SK-N-DZ (cell line): ENCODE measurements at regions not wholly inside any gene's neighbourhood (a gene's known extent, or its start where the extent isn't known, plus 50 kb on each side); places are given as distances from the start of the nearest gene placed in this dataset.
"Not testable (repeated sequence)": the region's sequence is repeated elsewhere in the genome, so short reads cannot be mapped to it uniquely, and the experiment has no call there.

Source experiments
- DNase-seq: peaks from one replicate; pipeline ENCODE4 v3.0.0-alpha.2; 2015; ENCODE audit warnings: low spot score

DNA sequence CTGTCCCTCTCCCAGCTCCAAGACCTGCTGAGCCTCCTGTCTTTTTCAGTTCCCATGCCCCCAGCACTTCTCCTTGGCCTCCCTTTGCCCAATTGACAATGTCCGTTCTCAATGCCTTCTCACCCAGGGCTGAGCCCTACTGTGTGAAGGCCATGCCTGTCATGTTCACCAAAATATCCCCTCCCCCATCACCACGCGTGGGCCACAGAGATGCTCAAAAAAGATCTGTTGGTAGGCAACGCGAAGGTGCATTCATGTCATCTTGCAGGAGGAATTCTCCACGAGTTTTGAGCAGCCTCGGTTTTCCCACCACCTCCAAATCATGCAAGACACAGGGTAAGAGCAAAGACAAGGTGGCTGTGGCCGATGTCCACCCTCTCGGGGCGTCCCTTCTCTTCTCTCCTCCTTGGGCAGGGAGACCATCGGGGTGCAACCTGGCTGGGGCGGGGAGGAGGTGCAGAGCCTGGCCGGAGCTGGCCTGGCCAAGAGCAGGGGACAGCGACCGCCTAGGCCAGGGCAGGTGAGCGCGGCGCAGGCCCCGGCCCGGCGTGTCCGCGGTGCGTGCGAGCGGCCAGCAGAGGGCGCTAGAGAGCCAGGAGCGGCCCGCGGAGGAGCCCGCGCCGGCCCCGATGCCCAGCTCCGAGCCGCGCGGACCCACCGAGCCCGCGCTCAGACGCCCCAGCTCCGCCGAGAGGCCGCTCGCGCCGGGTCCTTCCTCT is 56.3 kb upstream of the KRTAP5-11 start:
- peak; percentile 33 for DNase-seq

DNA sequence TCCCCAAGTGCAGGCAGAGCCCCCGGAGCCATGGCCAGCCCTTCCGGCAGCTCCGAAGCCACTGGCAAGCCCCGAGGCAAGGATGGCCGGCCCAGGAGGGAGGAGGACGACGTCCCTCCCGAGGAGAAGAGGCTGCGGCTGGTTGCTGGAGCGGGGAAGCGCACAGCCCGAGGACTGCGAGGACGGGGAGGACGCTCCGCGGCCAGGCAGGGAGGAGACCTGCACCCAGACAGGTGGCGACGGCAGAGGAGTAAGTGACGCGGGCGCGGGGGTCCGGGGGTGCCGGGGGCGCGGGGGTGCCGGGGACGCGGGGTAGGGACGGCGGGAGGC is 56.8 kb upstream of the KRTAP5-11 start:
- peak; percentile 25 for DNase-seq

DNA sequence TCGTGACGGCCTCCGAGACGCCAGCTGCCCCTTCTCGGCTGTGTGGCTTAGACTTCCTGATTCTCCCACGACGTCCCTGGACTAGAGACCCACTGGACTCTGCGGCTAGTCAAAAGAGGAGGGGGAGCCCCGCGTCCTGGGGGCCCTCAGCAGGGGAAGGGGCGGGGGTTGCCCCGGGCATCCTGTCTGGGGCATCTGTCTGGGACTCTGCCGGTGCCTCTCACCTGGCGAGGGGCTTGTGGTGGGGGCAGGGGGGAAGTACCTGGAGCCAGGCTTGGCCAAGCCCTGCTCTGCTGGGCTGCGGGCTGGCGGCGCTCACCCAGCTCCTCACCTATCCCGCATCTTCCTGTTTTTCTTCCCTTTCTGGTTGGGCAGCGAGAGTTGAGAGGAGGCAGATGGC is 57.2 kb upstream of the KRTAP5-11 start:
- not testable (repeated sequence) for DNase-seq

DNA sequence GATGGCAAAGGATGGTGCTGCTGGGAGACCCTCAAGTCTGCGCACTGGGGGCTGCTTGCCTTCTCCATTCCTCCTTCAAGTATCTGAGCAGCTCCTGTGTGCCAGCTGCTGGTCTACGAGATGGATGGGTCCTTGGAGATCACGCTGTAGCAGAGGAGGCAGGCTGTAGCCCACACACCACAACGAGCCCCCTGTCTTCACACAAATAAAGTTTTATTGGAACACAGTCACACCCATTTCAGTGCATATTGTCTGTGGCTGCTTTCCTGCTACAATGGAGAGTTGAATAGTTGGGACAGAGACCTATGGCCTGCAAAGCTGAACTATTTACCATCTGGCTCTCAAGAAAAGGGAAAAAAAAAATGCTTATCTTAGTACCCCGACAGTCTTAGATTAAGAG is 64.4 kb upstream of the KRTAP5-11 start:
- DNase-seq: not testable (repeated sequence)

DNA sequence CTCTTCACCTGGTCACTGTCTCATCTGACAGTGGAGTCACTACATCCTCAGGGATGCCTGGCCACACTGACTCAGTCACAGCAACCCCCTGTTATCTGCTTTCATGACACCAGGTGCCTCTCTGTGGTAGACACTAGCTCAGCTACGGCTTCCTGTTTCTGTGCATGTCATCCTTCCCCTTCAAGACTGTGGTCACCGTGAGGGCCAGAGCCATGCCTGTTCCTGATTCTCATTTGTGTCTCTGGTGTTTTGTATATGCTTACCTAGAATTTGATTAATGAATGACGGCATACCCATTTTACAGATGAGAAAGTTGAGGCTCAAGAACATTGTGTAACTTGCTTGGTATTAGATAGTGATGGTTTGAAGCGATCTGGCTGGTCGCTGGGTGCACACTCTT is 70.3 kb upstream of the KRTAP5-11 start:
- DNase-seq: not testable (repeated sequence)

DNA sequence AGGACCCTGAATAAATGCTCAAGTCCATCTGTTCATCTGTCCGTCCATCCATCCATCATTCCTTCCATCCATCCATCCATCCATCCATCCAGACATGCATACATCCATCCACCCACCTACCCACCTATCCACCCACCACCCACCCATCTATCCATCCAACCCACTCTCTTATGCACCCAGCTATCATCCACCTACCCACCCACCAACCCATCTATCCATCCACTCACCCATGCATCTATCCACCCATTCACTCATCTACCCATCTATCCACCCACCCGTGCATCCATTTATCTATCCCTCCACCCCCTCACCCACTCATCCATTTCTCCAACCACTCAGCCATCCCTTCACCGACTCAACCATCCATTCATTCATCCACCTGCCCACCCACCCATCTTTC is 71.7 kb upstream of the KRTAP5-11 start:
- not testable (repeated sequence) for DNase-seq

DNA sequence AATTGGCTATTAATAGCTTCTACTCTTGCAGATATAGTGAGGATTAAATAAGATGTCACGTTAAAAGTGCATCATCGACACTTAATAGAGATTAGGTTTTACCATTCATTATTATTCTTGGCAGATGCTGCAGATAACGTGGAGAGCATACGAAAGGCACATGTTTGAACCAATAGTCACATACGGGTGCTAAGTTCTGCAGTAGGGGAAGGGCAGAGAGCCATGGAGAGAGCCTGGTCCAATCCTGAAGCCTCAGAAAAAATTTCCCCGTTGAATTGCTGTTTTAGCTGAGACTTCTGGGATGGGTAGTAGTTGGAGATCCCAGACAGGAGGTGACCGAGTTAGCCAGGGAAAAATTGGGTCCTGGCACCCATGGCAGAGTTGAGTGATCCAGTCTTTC is 72.4 kb upstream of the KRTAP5-11 start:
- not testable (repeated sequence) for DNase-seq

DNA sequence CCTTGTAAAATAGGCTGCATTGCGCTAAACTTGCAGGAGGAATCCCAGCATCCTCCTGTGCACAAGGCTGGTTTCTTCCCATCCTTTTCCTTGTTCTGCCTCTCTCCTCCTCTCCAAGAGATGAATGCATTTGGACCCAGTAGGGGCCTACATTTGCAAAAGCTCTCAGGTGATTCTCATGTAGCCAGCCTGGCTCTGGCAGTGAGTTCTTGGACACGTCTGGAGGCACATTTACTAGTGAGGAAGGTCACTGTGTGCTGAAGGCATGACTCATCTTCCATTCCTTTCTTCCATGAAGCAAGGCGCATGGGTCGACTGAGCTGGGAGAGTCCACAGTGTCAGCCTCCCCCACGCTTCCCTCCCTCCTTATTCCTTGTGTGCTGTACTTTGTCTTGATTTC is 73.8 kb upstream of the KRTAP5-11 start:
- DNase-seq: not testable (repeated sequence)

DNA sequence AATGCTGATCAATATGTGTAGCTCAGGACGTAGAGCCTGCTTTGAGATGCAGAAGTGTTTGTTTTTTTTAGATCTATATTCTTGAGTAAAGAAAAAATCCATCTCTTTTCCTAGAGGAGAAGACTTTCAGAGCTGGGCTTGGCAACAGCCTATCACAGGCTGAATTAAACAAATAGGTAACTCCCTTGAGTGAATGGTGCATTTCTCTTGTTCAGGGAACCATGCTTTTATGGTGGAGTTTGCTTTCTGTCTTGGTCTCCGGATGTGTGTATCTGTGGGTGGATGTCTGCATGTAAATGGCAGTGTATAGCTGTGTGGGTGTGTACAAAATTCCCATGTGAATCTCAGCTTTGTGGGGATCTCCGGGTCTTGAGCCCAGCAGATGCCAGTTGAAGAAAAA is 82.3 kb upstream of the KRTAP5-11 start:
- not testable (repeated sequence) for DNase-seq

DNA sequence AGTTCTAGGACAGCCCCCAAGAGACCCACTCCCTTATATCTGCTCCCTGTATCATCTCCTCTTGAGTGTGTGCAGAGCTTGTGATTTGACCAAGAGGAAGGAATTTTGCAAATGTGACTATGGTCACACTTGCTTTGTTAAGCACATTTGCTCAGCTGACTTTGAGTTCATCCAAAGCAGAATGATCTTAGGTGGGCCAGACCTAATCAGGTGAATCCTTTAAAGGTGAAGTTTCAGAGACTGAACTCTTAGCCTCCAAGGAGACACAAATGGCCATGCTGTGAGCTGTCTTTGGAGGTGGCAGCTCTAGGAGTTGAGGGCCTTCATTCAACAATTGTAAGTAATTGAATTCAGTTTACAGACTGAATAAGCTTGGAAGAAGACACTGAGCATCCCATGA is 115.4 kb upstream of the KRTAP5-11 start:
- not testable (repeated sequence) for DNase-seq

DNA sequence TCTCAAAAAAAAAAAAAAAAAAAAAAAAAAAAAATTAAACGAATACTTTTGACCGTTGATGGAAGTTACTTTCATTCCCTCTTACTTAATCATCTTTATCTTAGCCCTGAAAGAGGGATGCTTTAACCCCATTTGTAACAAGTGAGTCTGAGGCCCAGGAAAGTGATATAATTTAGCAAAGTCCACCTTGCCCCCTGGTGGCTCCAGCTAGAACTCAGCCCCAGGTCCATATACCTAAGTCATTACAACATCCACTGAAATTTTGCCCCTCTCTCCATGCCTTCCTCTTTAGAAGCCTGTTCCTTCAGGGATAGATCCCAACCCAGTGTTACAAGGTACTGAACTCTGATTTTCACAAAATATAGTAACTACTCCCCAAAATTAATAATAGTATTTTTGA is 116.3 kb upstream of the KRTAP5-11 start:
- DNase-seq: not testable (repeated sequence)

DNA sequence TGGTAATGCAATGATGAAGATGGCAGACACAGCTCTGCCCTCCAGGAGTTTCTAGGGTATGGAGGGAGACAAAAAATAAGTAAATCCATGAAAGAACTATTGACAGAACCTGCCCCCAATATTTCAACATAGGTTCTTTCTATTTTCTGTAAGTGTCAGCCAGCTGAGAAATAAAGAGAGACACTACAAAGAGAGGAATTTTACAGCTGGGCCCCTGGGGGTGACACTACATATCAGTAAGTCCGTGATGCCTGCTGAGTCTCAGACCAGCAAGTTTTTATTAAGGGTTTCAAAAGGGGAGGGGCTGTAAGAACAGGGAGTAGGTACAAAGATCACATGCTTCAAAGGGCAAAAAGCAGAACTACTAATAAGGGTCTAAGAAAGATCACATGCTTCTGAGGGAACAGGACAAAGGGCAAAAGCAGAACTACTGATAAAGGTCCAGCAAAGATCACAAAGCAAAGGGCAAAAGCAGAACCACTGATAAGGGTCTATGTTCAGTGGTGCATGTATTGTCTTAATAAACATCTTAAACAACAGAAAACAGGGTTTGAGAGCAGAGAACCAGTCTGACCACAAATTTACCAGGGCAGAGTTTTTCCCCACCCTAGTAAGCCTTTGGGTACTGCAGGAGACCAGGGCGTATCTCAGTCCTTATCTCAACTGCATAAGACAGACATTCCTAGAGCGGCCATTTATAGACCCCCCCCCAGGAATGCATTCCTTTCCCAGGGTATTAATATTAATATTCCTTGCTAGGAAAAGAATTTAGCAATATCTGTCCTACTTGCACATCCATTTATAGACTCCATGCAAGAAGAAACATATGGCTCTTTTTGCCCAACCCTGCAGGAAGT is 119.0 kb upstream of the KRTAP5-11 start:
- DNase-seq: not testable (repeated sequence)

DNA sequence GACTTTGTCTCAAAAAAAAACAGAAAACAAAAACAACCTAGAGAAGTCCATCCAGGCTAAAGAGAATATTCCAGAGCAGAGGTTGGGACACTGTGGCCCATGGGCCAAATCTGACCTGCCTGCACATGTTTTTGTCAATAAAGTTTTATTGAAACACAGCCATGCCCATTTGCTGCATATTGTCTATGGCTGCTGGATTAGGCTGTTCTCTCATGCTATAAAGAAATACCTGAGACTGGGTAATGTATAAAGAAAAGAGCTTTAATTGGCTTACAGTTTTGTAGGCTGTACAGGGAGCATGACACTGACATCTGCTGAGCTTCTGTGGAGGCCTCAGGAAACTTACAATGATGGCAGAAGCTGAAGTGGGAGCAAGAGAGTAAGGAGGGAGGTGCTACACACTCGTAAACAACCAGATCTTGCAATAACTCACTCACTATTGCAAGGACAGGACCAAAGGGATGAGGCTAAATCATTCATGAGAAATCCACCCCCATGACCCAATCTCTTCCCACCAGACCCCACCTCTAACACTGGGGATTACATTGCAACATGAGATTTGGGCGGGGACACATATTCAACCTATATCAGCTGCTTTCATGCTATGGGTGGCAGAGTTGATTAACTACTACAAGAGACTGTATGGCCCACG is 122.5 kb upstream of the KRTAP5-11 start:
- DNase-seq: not testable (repeated sequence)

DNA sequence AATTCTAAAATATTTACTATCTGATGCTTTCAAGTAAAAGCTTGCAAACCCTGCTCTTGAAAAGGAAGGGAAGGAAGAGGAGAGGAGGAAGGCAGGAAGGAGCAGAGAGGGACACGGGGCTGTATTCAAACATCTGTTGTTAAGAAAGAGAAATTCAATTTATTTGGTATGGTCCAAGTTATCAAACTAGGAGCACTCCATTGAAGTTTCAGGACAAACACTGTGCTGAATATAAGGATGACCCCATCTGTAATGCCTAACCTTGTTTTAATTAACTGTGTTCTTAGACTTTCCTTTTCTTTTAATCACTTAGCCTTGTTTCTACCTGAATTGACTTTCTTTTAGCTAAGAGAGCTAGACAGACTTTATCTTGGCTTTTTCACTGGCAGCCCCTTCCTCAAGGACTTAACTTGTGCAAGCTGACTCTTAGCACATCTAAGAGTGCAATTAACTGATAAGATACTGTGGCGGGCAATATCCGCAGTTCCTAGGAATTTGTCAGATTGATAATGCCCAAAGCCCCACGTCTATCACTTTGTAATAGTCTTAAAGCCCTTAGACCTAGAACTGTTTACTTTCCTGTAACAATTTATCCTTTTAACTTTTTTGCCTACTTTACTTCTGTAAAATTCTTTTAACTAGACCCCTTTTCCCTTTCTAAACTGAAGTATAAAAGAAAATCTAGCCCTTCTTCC is 123.2 kb upstream of the KRTAP5-11 start:
- DNase-seq: not testable (repeated sequence)

DNA sequence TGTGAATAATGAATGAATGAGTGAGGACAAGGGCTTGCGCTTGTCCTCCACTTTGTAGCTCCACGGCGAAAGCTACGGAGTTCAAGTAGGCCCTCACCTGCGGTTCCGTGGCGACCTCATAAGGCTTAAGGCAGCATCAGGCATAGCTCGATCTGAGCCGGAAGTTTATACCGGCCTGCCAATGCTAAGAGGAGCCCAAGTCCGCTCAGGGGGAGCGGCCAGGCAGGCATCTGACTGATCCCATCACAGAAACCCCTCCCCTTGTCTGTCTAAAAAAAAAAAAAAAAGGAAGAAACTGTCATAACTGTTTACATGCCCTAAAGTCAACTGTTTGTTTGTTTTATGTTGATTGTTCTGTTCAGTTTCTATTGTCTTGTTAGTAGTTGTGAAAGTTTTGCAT is 124.4 kb upstream of the KRTAP5-11 start:
- DNase-seq: not testable (repeated sequence)

DNA sequence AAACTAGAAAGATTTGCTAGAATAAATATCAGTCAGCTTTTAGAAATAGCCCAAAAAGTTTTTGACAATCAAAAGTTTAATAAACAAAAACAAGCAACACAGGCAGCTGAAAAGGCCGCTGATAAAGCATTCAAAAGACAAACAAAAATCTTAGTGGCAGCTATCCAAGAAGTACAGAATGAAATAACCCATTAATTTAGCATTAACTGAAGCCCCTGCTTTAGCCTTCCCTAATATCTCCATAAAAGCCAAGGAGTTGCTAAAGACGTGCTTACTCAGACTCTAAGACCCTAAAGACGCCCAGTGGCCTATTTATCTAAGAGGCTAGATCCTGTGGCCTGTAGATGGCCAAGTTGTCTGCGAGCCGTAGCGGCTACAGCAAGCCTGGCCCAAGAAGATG is 123.5 kb upstream of the DEFB108B start:
- not testable (repeated sequence) for DNase-seq

DNA sequence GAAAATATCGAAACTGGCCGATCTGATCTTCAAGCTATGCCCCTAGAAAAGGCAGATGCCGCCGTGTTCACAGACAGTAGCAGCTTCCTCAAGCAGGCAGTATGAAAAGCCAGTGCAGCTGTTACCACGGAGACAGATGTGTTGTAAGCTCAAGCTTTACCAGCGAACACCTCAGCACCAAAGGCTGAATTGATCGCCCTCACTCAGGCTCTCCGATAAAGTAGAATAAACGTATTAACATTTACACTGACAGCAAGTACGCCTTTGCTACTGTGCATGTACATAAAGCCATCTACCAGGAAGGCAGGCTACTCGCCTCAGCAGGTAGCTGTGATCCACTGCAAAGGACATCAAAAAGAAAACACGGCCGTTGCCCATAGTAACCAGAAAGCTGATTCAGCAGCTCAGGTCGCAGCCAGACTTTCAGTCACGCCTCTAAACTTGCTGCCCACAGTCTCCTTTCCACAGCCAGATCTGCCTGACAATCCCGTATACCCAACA is 122.8 kb upstream of the DEFB108B start:
- DNase-seq: not testable (repeated sequence)

DNA sequence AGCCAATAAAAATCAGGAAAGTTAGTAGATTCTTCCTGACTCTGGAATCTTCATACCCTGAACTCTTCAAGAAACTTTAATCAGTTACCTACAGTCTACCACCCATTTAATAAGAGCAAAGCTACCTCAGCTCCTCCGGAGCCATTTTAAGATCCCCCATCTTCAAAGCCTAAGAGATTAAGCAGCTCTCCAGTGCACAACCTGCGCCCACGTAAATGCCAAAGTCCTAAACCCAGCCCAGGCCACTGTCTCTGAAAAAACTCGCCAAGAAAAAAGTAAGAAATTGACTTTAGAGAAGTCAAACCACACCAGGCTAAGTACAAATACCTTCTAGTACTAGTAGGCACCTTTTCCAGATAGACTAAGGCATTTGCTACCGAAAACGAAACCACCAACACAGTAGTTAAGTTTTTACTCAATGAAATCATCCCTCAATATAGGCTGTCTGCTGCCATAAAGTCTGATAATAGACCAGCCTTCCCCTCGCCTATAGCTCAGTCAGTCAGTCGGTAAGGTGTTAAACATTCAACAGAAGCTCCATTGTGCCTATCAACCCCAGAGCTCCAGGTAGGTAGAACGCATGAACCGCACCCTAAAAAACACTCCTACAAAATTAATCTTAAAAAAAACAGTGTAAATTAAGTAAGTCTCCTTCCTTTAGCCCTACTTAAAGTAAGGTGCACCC is 122.2 kb upstream of the DEFB108B start:
- DNase-seq: not testable (repeated sequence)

DNA sequence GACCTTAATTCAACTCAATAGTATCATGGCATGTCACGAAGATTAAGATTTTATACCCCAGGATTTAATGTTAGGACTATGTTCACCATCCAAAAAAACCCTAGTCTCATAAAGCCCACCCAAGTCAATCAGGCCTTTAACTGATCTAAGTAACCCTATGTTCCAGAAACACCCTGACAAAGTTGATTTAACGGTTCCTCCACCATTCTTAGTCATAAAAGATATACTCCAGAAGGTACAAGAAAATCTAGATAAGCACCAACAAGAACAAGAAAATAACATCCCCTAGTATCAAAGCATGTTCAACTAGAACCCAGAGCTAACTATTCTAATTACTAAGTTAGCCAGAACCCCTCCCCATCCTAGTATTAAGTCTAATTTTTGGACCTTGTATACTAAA is 120.7 kb upstream of the DEFB108B start:
- DNase-seq: not testable (repeated sequence)

DNA sequence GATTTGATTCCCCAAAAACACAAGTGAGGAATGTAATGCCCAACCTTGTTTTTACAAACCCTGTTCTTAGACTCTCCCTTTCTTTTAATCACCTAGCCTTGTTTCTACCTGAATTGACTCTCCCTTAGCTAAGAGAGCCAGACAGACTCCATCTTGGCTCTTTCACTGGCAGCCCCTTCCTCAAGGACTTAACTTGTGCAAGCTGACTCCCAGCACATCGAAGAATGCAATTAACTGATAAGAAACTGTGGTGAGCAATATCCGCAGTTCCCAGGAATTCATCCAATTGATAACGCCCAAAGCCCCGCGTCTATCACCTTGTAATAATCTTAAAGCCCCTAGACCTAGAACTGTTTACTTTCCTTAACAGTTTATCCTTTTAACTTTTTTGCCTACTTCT is 120.2 kb upstream of the DEFB108B start:
- not testable (repeated sequence) for DNase-seq

DNA sequence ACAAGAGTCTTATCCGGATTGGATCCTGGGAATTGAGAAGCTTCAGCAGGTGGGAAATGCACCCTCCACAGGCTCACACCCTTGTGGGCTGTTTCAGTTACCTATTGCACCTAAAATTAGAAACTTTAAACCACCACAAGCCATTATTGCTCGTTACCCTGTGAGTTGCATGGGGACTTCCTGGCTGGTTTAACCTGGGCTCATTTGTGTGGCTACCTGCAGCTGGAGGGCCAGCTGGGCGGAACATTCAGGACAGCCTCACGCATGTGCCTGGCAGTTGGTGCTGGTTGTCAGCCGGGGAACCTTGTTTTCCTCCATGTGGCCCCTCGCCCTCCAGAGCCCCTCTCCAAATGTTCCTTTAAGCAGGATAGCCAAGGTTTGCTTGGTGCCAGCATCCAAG is 118.5 kb upstream of the DEFB108B start:
- not testable (repeated sequence) for DNase-seq
